ENCODE measurements at regions not wholly inside any gene's neighbourhood (a gene's known extent, or its start where the extent isn't known, plus 50 kb on each side); places are given as distances from the start of the nearest gene placed in this dataset.
A peak's percentile ranks its signal among the peaks of the same experiment; 100 is the strongest.

GRCh38 chr6:40755046-40755681, 168.0 kb upstream of the LRFN2 start:
- Histone ChIP-seq H3K4me3 (ENCODE audit: low read length) (no peak overlapping the region), H3K27ac (ENCODE audit: low read depth, low read length) (no peak overlapping the region), H3K27me3 (ENCODE audit: control insufficient read depth, insufficient read depth, low read length, poor library complexity, severe bottlenecking) (peaks cover 11% of the 10 kb centered on the region), H3K9ac (ENCODE audit: extremely low read depth, low read length, poor library complexity, severe bottlenecking) (no peak overlapping the region), H3K9me3 (ENCODE audit: control insufficient read depth, low read length) (no peaks in the 10 kb centered on the region), H3K4me1 (ENCODE audit: control insufficient read depth, insufficient read depth, low read length) (no peaks in the 10 kb centered on the region), H3K36me3 (ENCODE audit: control insufficient read depth, insufficient read depth, low read length) (no peaks in the 10 kb centered on the region)
- TF ChIP-seq CTCF (conservative IDR thresholded peaks at IDR 0.05): no peak
- no peak overlapping the region for H3K4me3 Mint-ChIP-seq
- 74 to 82% methylated on average over 9 to 20 of the region's 20 CpGs for WGBS, 2 experiments (ENCODE audit: insufficient coverage in 1 of 2, insufficient read length in 1 of 2)
- H3K27me3 Mint-ChIP-seq (ENCODE audit: insufficient read depth): peaks cover 39% of the 10 kb centered on the region
- no peaks in the 10 kb centered on the region for H3K36me3 Mint-ChIP-seq (ENCODE audit: low read depth)
- H3K27ac Mint-ChIP-seq: no peak overlapping the region
- peak; percentile 56 for DNase-seq
- H3K4me1 Mint-ChIP-seq: peaks cover 6% of the 10 kb centered on the region
- H3K9me3 Mint-ChIP-seq: no peaks in the 10 kb centered on the region

GRCh38 chr6:40754461-40755045, 167.4 kb upstream of the LRFN2 start:
- Histone ChIP-seq H3K36me3 (ENCODE audit: control insufficient read depth, insufficient read depth, low read length) (no peaks in the 10 kb centered on the region), H3K9me3 (ENCODE audit: control insufficient read depth, low read length) (no peaks in the 10 kb centered on the region), H3K4me1 (ENCODE audit: control insufficient read depth, insufficient read depth, low read length) (no peaks in the 10 kb centered on the region), H3K4me3 (ENCODE audit: low read length) (no peak overlapping the region), H3K9ac (ENCODE audit: extremely low read depth, low read length, poor library complexity, severe bottlenecking) (no peak overlapping the region), H3K27ac (ENCODE audit: low read depth, low read length) (no peak overlapping the region), H3K27me3 (ENCODE audit: control insufficient read depth, insufficient read depth, low read length, poor library complexity, severe bottlenecking) (peaks cover 11% of the 10 kb centered on the region)
- Mint-ChIP-seq H3K27me3 (ENCODE audit: insufficient read depth) (peaks cover 39% of the 10 kb centered on the region), H3K4me3 (no peak overlapping the region), H3K4me1 (peaks cover 6% of the 10 kb centered on the region), H3K36me3 (ENCODE audit: low read depth) (no peaks in the 10 kb centered on the region), H3K9me3 (no peaks in the 10 kb centered on the region), H3K27ac (no peak overlapping the region)
- TF ChIP-seq CTCF (conservative IDR thresholded peaks at IDR 0.05): no peak
- WGBS, 2 experiments (ENCODE audit: insufficient coverage in 1 of 2, insufficient read length in 1 of 2): 87 to 90% methylated on average over 22 to 30 of the region's 30 CpGs
- DNase-seq: peak; percentile 52

GRCh38 chr6:40753675-40754448, 166.7 kb upstream of the LRFN2 start:
- H3K27ac Mint-ChIP-seq: no peak overlapping the region
- DNase-seq: no peak
- Histone ChIP-seq H3K4me3 (ENCODE audit: low read length) (no peak overlapping the region), H3K4me1 (ENCODE audit: control insufficient read depth, insufficient read depth, low read length) (no peaks in the 10 kb centered on the region), H3K27ac (ENCODE audit: low read depth, low read length) (no peak overlapping the region), H3K27me3 (ENCODE audit: control insufficient read depth, insufficient read depth, low read length, poor library complexity, severe bottlenecking) (peaks cover 11% of the 10 kb centered on the region), H3K9ac (ENCODE audit: extremely low read depth, low read length, poor library complexity, severe bottlenecking) (no peak overlapping the region), H3K36me3 (ENCODE audit: control insufficient read depth, insufficient read depth, low read length) (no peaks in the 10 kb centered on the region), H3K9me3 (ENCODE audit: control insufficient read depth, low read length) (no peaks in the 10 kb centered on the region)
- TF ChIP-seq CTCF (conservative IDR thresholded peaks at IDR 0.05): no peak
- H3K27me3 Mint-ChIP-seq (ENCODE audit: insufficient read depth): peaks cover 42% of the 10 kb centered on the region
- H3K4me1 Mint-ChIP-seq: peaks cover 6% of the 10 kb centered on the region
- 83 to 88% methylated on average over 1 to 3 of the region's 3 CpGs for WGBS, 2 experiments (ENCODE audit: insufficient coverage in 1 of 2, insufficient read length in 1 of 2)
- no peak overlapping the region for H3K4me3 Mint-ChIP-seq
- no peaks in the 10 kb centered on the region for H3K9me3 Mint-ChIP-seq
- no peaks in the 10 kb centered on the region for H3K36me3 Mint-ChIP-seq (ENCODE audit: low read depth)
